ENCODE measurements at regions not wholly inside any gene's neighbourhood (a gene's known extent, or its start where the extent isn't known, plus 50 kb on each side); places are given as distances from the start of the nearest gene placed in this dataset.
A peak's percentile ranks its signal among the peaks of the same experiment; 100 is the strongest.

DNA sequence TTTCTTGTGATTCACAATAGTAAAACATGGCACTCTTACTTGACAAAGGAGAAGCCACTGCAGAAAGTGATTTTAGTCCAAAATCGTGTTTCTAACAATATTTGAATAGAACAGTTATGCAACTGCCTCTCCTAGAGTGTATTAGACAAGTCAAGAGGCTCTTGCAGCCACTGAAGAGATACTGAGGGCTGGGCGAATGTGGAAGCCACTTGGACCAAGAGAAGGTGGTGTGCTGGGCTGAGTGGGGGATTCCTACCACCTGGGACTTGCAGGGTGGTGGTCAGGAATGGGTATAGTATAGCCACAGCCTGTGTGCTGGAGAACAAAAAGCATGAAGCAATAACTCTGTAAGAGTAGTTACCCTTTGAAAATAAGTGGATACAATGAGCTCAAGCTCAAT lies 223.8 kb upstream of the DNAJC19 start:
- no peaks in the 10 kb centered on the region for H4K20me1 ChIP-seq (ENCODE audit: low read depth, low read length)
- TF ChIP-seq EZH2phosphoT487 (conservative IDR thresholded peaks at IDR 0.05; ENCODE audit: low read length), result no peak
- no peak for TF ChIP-seq CTCF (IDR thresholded peaks at IDR 0.05; ENCODE audit: insufficient read depth, low read length, poor library complexity, severe bottlenecking)
- no peak overlapping the region for H3K4me2 ChIP-seq (ENCODE audit: low read depth, low read length, poor library complexity, severe bottlenecking)
- no peaks in the 10 kb centered on the region for H3K9me3 ChIP-seq (ENCODE audit: insufficient read depth, low read length)
- no peaks in the 10 kb centered on the region for H3K9me2 ChIP-seq (replicated peaks; ENCODE audit: insufficient read depth, low read length)
- no peaks in the 10 kb centered on the region for H3K79me2 ChIP-seq (ENCODE audit: insufficient read depth, low read length)
- no peak overlapping the region for H3K9ac ChIP-seq (ENCODE audit: low read length)
- H3K27ac ChIP-seq (ENCODE audit: low read depth, low read length), result no peak overlapping the region
- no peak overlapping the region for H3K4me3 ChIP-seq (ENCODE audit: insufficient read depth, low read length, poor library complexity, severe bottlenecking)
- no peak overlapping the region for H2AFZ ChIP-seq (ENCODE audit: low read depth, low read length, severe bottlenecking)
- no peaks in the 10 kb centered on the region for H3K27me3 ChIP-seq (ENCODE audit: low read length)
- no peaks in the 10 kb centered on the region for H3F3A ChIP-seq (ENCODE audit: insufficient read depth)
- no peaks in the 10 kb centered on the region for H3K36me3 ChIP-seq (ENCODE audit: low read length)

DNA sequence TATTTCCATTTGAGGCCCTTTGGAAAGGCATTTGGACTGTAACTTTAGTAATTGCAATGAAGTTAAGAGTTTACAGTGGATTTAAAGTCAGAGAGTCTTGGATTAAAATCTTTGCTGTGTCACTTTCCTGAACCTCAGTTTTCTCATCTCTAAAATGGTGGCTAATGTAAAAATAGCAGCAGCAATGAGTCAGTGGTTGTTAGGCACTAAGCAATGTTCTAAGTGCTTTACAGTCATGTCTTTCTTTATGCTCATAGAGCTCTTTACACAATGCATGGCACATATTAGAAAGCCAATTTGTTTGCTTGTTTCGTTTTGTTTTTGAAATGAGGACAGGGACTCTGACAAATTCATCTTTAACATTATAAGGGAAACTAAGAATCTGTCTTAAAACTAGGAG lies 222.7 kb upstream of the DNAJC19 start:
- H3F3A ChIP-seq (ENCODE audit: insufficient read depth), result no peaks in the 10 kb centered on the region
- H3K27me3 ChIP-seq (ENCODE audit: low read length), result no peaks in the 10 kb centered on the region
- H3K9me3 ChIP-seq (ENCODE audit: insufficient read depth, low read length), result no peaks in the 10 kb centered on the region
- no peak overlapping the region for H2AFZ ChIP-seq (ENCODE audit: low read depth, low read length, severe bottlenecking)
- no peaks in the 10 kb centered on the region for H3K9me2 ChIP-seq (replicated peaks; ENCODE audit: insufficient read depth, low read length)
- no peak overlapping the region for H3K4me2 ChIP-seq (ENCODE audit: low read depth, low read length, poor library complexity, severe bottlenecking)
- no peaks in the 10 kb centered on the region for H3K36me3 ChIP-seq (ENCODE audit: low read length)
- no peak overlapping the region for H3K27ac ChIP-seq (ENCODE audit: low read depth, low read length)
- H3K4me3 ChIP-seq (ENCODE audit: insufficient read depth, low read length, poor library complexity, severe bottlenecking), result no peak overlapping the region
- no peaks in the 10 kb centered on the region for H3K79me2 ChIP-seq (ENCODE audit: insufficient read depth, low read length)
- no peak overlapping the region for H3K9ac ChIP-seq (ENCODE audit: low read length)
- no peaks in the 10 kb centered on the region for H4K20me1 ChIP-seq (ENCODE audit: low read depth, low read length)
- TF ChIP-seq CTCF (IDR thresholded peaks at IDR 0.05; ENCODE audit: insufficient read depth, low read length, poor library complexity, severe bottlenecking), result no peak
- no peak for TF ChIP-seq EZH2phosphoT487 (conservative IDR thresholded peaks at IDR 0.05; ENCODE audit: low read length)

DNA sequence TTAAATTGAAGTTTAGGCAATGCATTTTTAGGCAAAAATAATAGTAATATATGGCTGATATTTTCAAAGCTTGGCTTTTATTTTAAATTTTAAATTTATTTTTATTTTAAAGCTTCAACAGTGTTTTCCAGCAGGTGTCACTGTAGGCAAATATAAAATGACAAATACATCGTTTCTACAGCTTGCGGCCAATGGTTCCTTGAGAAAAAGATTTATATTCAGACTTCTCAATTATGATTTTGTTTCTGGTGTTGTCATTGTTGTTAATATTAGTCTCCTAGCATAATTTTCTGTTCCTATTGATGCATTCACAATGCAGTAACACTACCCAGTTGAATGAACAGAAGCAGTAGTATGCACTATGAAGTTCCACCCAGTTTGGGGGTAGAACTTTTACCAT lies 220.7 kb upstream of the DNAJC19 start:
- Histone ChIP-seq H2AFZ (ENCODE audit: low read depth, low read length, severe bottlenecking) (no peak overlapping the region), H3K36me3 (ENCODE audit: low read length) (no peaks in the 10 kb centered on the region), H3K27me3 (ENCODE audit: low read length) (no peaks in the 10 kb centered on the region), H4K20me1 (ENCODE audit: low read depth, low read length) (no peaks in the 10 kb centered on the region), H3F3A (ENCODE audit: insufficient read depth) (no peaks in the 10 kb centered on the region), H3K9ac (ENCODE audit: low read length) (no peak overlapping the region), H3K79me2 (ENCODE audit: insufficient read depth, low read length) (no peaks in the 10 kb centered on the region), H3K9me2 (replicated peaks; ENCODE audit: insufficient read depth, low read length) (no peaks in the 10 kb centered on the region), H3K4me3 (ENCODE audit: insufficient read depth, low read length, poor library complexity, severe bottlenecking) (no peak overlapping the region), H3K27ac (ENCODE audit: low read depth, low read length) (no peak overlapping the region), H3K4me2 (ENCODE audit: low read depth, low read length, poor library complexity, severe bottlenecking) (no peak overlapping the region), H3K9me3 (ENCODE audit: insufficient read depth, low read length) (no peaks in the 10 kb centered on the region)
- TF ChIP-seq CTCF (IDR thresholded peaks at IDR 0.05; ENCODE audit: insufficient read depth, low read length, poor library complexity, severe bottlenecking), result peak; percentile 29
- no peak for TF ChIP-seq EZH2phosphoT487 (conservative IDR thresholded peaks at IDR 0.05; ENCODE audit: low read length)

DNA sequence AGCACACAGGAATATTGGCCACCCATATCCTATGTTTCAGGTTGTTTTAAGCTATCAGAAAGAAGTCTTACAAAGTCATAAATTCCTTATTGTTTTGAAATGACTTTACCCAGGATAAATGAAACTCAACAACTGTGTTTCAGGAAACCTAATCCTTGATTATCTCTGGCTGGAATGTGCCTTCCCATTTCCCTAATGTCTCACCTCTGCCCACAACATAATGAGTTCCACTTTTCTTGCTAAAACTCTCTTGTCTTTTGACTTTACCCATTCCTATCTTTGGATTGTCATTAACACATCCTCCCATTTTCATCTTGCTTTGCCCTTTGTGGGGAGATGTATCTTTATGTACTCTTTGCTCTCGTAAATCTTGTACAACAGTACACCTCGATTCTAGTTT lies 200.0 kb upstream of the DNAJC19 start:
- H3K9me3 ChIP-seq (ENCODE audit: insufficient read depth, low read length), result no peaks in the 10 kb centered on the region
- TF ChIP-seq CTCF (IDR thresholded peaks at IDR 0.05; ENCODE audit: insufficient read depth, low read length, poor library complexity, severe bottlenecking) (no peak), EZH2phosphoT487 (conservative IDR thresholded peaks at IDR 0.05; ENCODE audit: low read length) (no peak)
- no peak overlapping the region for H3K4me3 ChIP-seq (ENCODE audit: insufficient read depth, low read length, poor library complexity, severe bottlenecking)
- no peak overlapping the region for H3K4me2 ChIP-seq (ENCODE audit: low read depth, low read length, poor library complexity, severe bottlenecking)
- H3K27me3 ChIP-seq (ENCODE audit: low read length), result no peaks in the 10 kb centered on the region
- no peaks in the 10 kb centered on the region for H3K36me3 ChIP-seq (ENCODE audit: low read length)
- no peak overlapping the region for H2AFZ ChIP-seq (ENCODE audit: low read depth, low read length, severe bottlenecking)
- H3K79me2 ChIP-seq (ENCODE audit: insufficient read depth, low read length), result no peaks in the 10 kb centered on the region
- H3K9me2 ChIP-seq (replicated peaks; ENCODE audit: insufficient read depth, low read length), result no peaks in the 10 kb centered on the region
- H3F3A ChIP-seq (ENCODE audit: insufficient read depth), result no peaks in the 10 kb centered on the region
- no peak overlapping the region for H3K9ac ChIP-seq (ENCODE audit: low read length)
- H4K20me1 ChIP-seq (ENCODE audit: low read depth, low read length), result no peaks in the 10 kb centered on the region
- H3K27ac ChIP-seq (ENCODE audit: low read depth, low read length), result no peak overlapping the region

Measured in SU-DHL-6 (cell line).